IMR-90 (cell line): ENCODE measurements at regions not wholly inside any gene's neighbourhood (a gene's known extent, or its start where the extent isn't known, plus 50 kb on each side); places are given as distances from the start of the nearest gene placed in this dataset.

Source experiments
- ATAC-seq: fragments of 200-7000 bp; cut with Tn5 transposase; 2 replicates; pipeline ENCODE4 v1.9.1; 2020; ENCODE audit warnings: low read depth, mild to moderate bottlenecking, moderate library complexity
- BruUV-seq: library from RNA; stranded (reverse); fragments of 400-500 nt; replicated peaks from 2 replicates; lab custom pipeline; 2021; lab: Mats Ljungman, UMichigan
- CTCF ChIA-PET: fragments of 300-600 bp; formaldehyde crosslinking; extraction: SDS; loops from one replicate; lab custom pipeline; 2021; ENCODE audit warnings: antibody characterized with exemption; lab: Yijun Ruan, JAX
- POLR2A ChIA-PET: fragments of 300-600 bp; sonication (Branson Sonifier 250); formaldehyde crosslinking; loops from one replicate; lab custom pipeline; 2022; ENCODE audit warnings: antibody characterized with exemption; ENCODE audit not compliant: unreplicated experiment; lab: Charles Lee
- DNase-seq: peaks from one replicate; pipeline ENCODE4 v3.0.0; 2013
- H2AFZ ChIP-seq: replicated peaks from 2 replicates; pipeline ENCODE3; 2013; ENCODE audit warnings: low read length, mild to moderate bottlenecking; ENCODE audit not compliant: poor library complexity
- H2AK5ac ChIP-seq: 2 replicates; pipeline ENCODE4 v1.6.1; 2013; ENCODE audit warnings: low read depth, low read length, inconsistent platforms
- H2AK9ac ChIP-seq: replicated peaks from 2 replicates; pipeline ENCODE3; 2013; ENCODE audit warnings: mild to moderate bottlenecking, low read depth, low read length, moderate library complexity; ENCODE audit not compliant: poor library complexity
- H2BK120ac ChIP-seq: 2 replicates; pipeline ENCODE4 v1.6.1; 2013; ENCODE audit warnings: low read depth, low read length, inconsistent platforms
- H2BK15ac ChIP-seq: 3 replicates; pipeline ENCODE4 v1.6.1; 2013; ENCODE audit warnings: low read depth, low read length, inconsistent platforms
- H2BK20ac ChIP-seq: 2 replicates; pipeline ENCODE4 v1.6.1; 2013; ENCODE audit warnings: low read depth, mild to moderate bottlenecking, inconsistent platforms, low read length, moderate library complexity
- H2BK5ac ChIP-seq: 2 replicates; pipeline ENCODE4 v1.6.1; 2013; ENCODE audit warnings: mild to moderate bottlenecking, low read depth, low read length, inconsistent platforms; ENCODE audit not compliant: poor library complexity, severe bottlenecking
- H3K14ac ChIP-seq: replicated peaks from 2 replicates; pipeline ENCODE4 v1.6.1; 2013; ENCODE audit warnings: low read depth, low read length, inconsistent platforms
- H3K18ac ChIP-seq: 2 replicates; pipeline ENCODE4 v1.6.1; 2013; ENCODE audit warnings: low read depth, low read length, control low read depth
- H3K23ac ChIP-seq: 2 replicates; pipeline ENCODE4 v1.6.1; 2013; ENCODE audit warnings: low read depth, low read length, inconsistent platforms
- H3K27ac ChIP-seq: 2 replicates; pipeline ENCODE4 v1.5.1; 2013; ENCODE audit warnings: mild to moderate bottlenecking, control low read depth, low read length; ENCODE audit not compliant: insufficient read depth
- H3K27me3 ChIP-seq: 2 replicates; pipeline ENCODE4 v1.6.1; 2013; ENCODE audit warnings: low read length; ENCODE audit not compliant: control insufficient read depth, insufficient read depth
- H3K36me3 ChIP-seq: 2 replicates; pipeline ENCODE4 v1.6.1; 2013; ENCODE audit warnings: low read length, mixed read lengths; ENCODE audit not compliant: control insufficient read depth, insufficient read depth
- H3K4ac ChIP-seq: 2 replicates; pipeline ENCODE4 v1.6.1; 2013; ENCODE audit warnings: low read depth, low read length, inconsistent platforms
- H3K4me1 ChIP-seq: 2 replicates; pipeline ENCODE4 v1.6.1; 2013; ENCODE audit warnings: low read length, mixed read lengths; ENCODE audit not compliant: control insufficient read depth, insufficient read depth
- H3K4me2 ChIP-seq: 2 replicates; pipeline ENCODE4 v1.6.1; 2013; ENCODE audit warnings: low read depth, mild to moderate bottlenecking, control low read depth, low read length, moderate library complexity
- H3K4me3 ChIP-seq: 2 replicates; pipeline ENCODE4 v1.5.1; 2013; ENCODE audit warnings: low read depth, mild to moderate bottlenecking, control low read depth, low read length, moderate library complexity; ENCODE audit not compliant: insufficient read depth
- H3K56ac ChIP-seq: 2 replicates; pipeline ENCODE4 v1.6.1; 2013; ENCODE audit warnings: low read length, inconsistent platforms; ENCODE audit not compliant: insufficient read depth; ENCODE audit errors: extremely low read depth
- H3K79me1 ChIP-seq, 2 experiments: 2 replicates each; pipeline ENCODE4 v1.6.1; 2013; ENCODE audit warnings: low read length in 2 of 2, inconsistent platforms in 1 of 2, low read depth in 1 of 2
- H3K9ac ChIP-seq: 2 replicates; pipeline ENCODE4 v1.6.1; 2013; ENCODE audit warnings: low read depth, low read length, control low read depth
- H3K9me1 ChIP-seq: 2 replicates; pipeline ENCODE4 v1.6.1; 2013; ENCODE audit warnings: low read length, inconsistent platforms; ENCODE audit not compliant: insufficient read depth
- H3K9me3 ChIP-seq: 2 replicates; pipeline ENCODE4 v1.6.1; 2013; ENCODE audit warnings: low read length; ENCODE audit not compliant: control insufficient read depth, insufficient read depth
- H4K20me1 ChIP-seq: 2 replicates; pipeline ENCODE4 v1.6.1; 2013; ENCODE audit warnings: low read length, inconsistent platforms; ENCODE audit not compliant: insufficient read depth
- H4K5ac ChIP-seq: 2 replicates; pipeline ENCODE4 v1.6.1; 2013; ENCODE audit warnings: mild to moderate bottlenecking, low read depth, low read length, control low read depth
- H4K8ac ChIP-seq, 2 experiments: 2 replicates each; pipeline ENCODE4 v1.6.1; 2013; ENCODE audit warnings: low read depth in 2 of 2, low read length in 2 of 2, control low read depth in 1 of 2, inconsistent platforms in 1 of 2
- H4K91ac ChIP-seq: 2 replicates; pipeline ENCODE4 v1.6.1; 2013; ENCODE audit warnings: low read depth, low read length, inconsistent platforms; ENCODE audit not compliant: insufficient read depth
- BHLHE40 ChIP-seq: fragments of 150-350 bp; IDR thresholded peaks from 2 replicates; pipeline ENCODE4 v1.6.1; 2016; ENCODE audit warnings: mild to moderate bottlenecking, low read depth, low read length
- CEBPB ChIP-seq: IDR thresholded peaks from 2 replicates; pipeline ENCODE4 v1.6.1; 2012; ENCODE audit warnings: low read depth, low read length, improper control_type of control experiment
- CHD1 ChIP-seq: IDR thresholded peaks from 2 replicates; pipeline ENCODE4 v1.6.1; 2012; ENCODE audit warnings: low read depth, low read length, improper control_type of control experiment
- CTCF ChIP-seq: conservative IDR thresholded peaks from 2 replicates; pipeline ENCODE4 v1.5.1; 2012; ENCODE audit warnings: mild to moderate bottlenecking, low read depth, low read length, improper control_type of control experiment
- ELK1 ChIP-seq: fragments of 150-350 bp; IDR thresholded peaks from 2 replicates; pipeline ENCODE4 v1.6.1; 2016; ENCODE audit warnings: low read depth, mild to moderate bottlenecking, low read length, moderate library complexity, borderline replicate concordance
- FOS ChIP-seq: fragments of 150-350 bp; IDR thresholded peaks from 2 replicates; pipeline ENCODE4 v1.6.1; 2016; ENCODE audit warnings: low read depth, low read length
- MAFK ChIP-seq: IDR thresholded peaks from 2 replicates; pipeline ENCODE4 v1.6.1; 2012; ENCODE audit warnings: low read depth, low read length, improper control_type of control experiment
- MAZ ChIP-seq: IDR thresholded peaks from 2 replicates; pipeline ENCODE4 v1.6.1; 2012; ENCODE audit warnings: low read depth, mild to moderate bottlenecking, low read length, improper control_type of control experiment, moderate library complexity, borderline replicate concordance
- MXI1 ChIP-seq: IDR thresholded peaks from 2 replicates; pipeline ENCODE4 v1.6.1; 2012; ENCODE audit warnings: low read depth, mild to moderate bottlenecking, low read length, moderate library complexity, borderline replicate concordance
- NFE2L2 ChIP-seq: fragments of 150-350 bp; IDR thresholded peaks from 2 replicates; pipeline ENCODE4 v1.6.1; 2016; ENCODE audit warnings: low read depth, mild to moderate bottlenecking, low read length
- POLR2A ChIP-seq: IDR thresholded peaks from 2 replicates; pipeline ENCODE4 v1.6.1; 2012; ENCODE audit warnings: mild to moderate bottlenecking, low read depth, low read length
- RAD21 ChIP-seq: IDR thresholded peaks from 2 replicates; pipeline ENCODE4 v1.6.1; 2012; ENCODE audit warnings: low read length, improper control_type of control experiment
- RCOR1 ChIP-seq: IDR thresholded peaks from 2 replicates; pipeline ENCODE4 v1.6.1; 2012; ENCODE audit warnings: mild to moderate bottlenecking, low read length, improper control_type of control experiment; ENCODE audit not compliant: insufficient replicate concordance
- RFX5 ChIP-seq: IDR thresholded peaks from 2 replicates; pipeline ENCODE4 v1.8.0; 2012; ENCODE audit warnings: low read depth, mild to moderate bottlenecking, low read length, moderate library complexity
- SMC3 ChIP-seq: fragments of 150-350 bp; IDR thresholded peaks from 2 replicates; pipeline ENCODE4 v1.6.1; 2016; ENCODE audit warnings: low read depth, mild to moderate bottlenecking, antibody characterized with exemption, low read length, moderate library complexity
- USF2 ChIP-seq: fragments of 150-350 bp; IDR thresholded peaks from 2 replicates; pipeline ENCODE4 v1.6.1; 2017; ENCODE audit warnings: mild to moderate bottlenecking, antibody characterized with exemption, low read length, low read depth
- WGBS, 2 experiments: methylation state at CpG; one replicate each; pipeline versions ENCODE4 v1.1.5 to v1.1.7; 2013; ENCODE audit warnings: missing lambda C conversion rate in 2 of 2; ENCODE audit not compliant: insufficient read length in 1 of 2; ENCODE audit errors: extremely low coverage in 2 of 2; 5-methylcytosine and 5-hydroxymethylcytosine counted together
- dilution Hi-C: fragments of 300-500 bp; cut with HindIII; formaldehyde crosslinking; loops from one replicate; pipeline ENCODE4 v1.14.3; 2018; ENCODE audit warnings: low sequenced_read_pairs; ENCODE audit not compliant: unreplicated experiment
- in situ Hi-C: fragments of 300-500 bp; cut with MboI; formaldehyde crosslinking; loops from 3 replicates; pipeline ENCODE4 v1.14.3; 2019; ENCODE audit warnings: low sequenced_read_pairs, inconsistent platforms, mixed read lengths
- intact Hi-C: fragments of 100-400 bp; cut with micrococcal nuclease; formaldehyde crosslinking; loops from 2 replicates; pipeline ENCODE4 v1.10.0; 2022

GRCh38 chr19:5259750-5260149 lies 80.9 kb downstream of the PTPRS start:
- H3K9me3 ChIP-seq = peaks cover 18% of the 10 kb centered on the region
- no peak overlapping the region for H4K91ac ChIP-seq
- no peaks in the 10 kb centered on the region for H3K79me1 ChIP-seq
- no peak overlapping the region for H2BK5ac ChIP-seq
- ATAC-seq (no peak), DNase-seq (no peak)
- BruUV-seq = no TSS peak
- H3K4ac ChIP-seq = no peak overlapping the region
- no peak overlapping the region for H2AFZ ChIP-seq
- no CpG with 5 or more reads among the region's 4 CpGs for WGBS, 2 experiments
- dilution Hi-C loops = no loop called here
- H3K4me3 ChIP-seq = no peak overlapping the region
- H3K27me3 ChIP-seq = no peaks in the 10 kb centered on the region
- H2BK120ac ChIP-seq = no peak overlapping the region
- no peaks in the 10 kb centered on the region for H3K4me1 ChIP-seq
- no peak overlapping the region for H2BK15ac ChIP-seq
- CTCF ChIA-PET = no interaction called here
- no peak overlapping the region for H2BK20ac ChIP-seq
- no peaks in the 10 kb centered on the region for H3K9me1 ChIP-seq
- H3K23ac ChIP-seq = no peak overlapping the region
- in situ Hi-C loops = no loop called here
- POLR2A ChIA-PET = interaction anchor here (0.6 kb wide), 1 partner anchor 34 kb away, joined by 3 read pairs; no protein-coding TSS in a partner anchor
- no peak overlapping the region for H2AK9ac ChIP-seq
- H4K20me1 ChIP-seq = no peaks in the 10 kb centered on the region
- no peak for TF ChIP-seq POLR2A
- no peak for TF ChIP-seq MXI1
- TF ChIP-seq FOS = no peak
- TF ChIP-seq MAFK = no peak
- TF ChIP-seq NFE2L2 = no peak
- TF ChIP-seq RFX5 = no peak
- TF ChIP-seq CEBPB = no peak
- no peak for TF ChIP-seq MAZ
- no peak for TF ChIP-seq CHD1
- TF ChIP-seq ELK1 = no peak
- no peak for TF ChIP-seq RAD21
- TF ChIP-seq RCOR1 = no peak
- TF ChIP-seq SMC3 = no peak
- no peak for TF ChIP-seq BHLHE40
- no peak for TF ChIP-seq USF2
- TF ChIP-seq CTCF = no peak
- no peak overlapping the region for H4K5ac ChIP-seq
- intact Hi-C loops = no loop called here
- no peak overlapping the region for H3K9ac ChIP-seq
- H2AK5ac ChIP-seq = no peak overlapping the region
- H3K14ac ChIP-seq = no peak overlapping the region
- H3K4me2 ChIP-seq = no peak overlapping the region
- H3K18ac ChIP-seq = no peak overlapping the region
- peaks cover 59% of the 10 kb centered on the region for H3K36me3 ChIP-seq
- H4K8ac ChIP-seq = no peak overlapping the region
- H3K56ac ChIP-seq = no peak overlapping the region
- no peak overlapping the region for H3K27ac ChIP-seq
